H9 (cell line): ENCODE measurements at regions not wholly inside any gene's neighbourhood (a gene's known extent, or its start where the extent isn't known, plus 50 kb on each side); places are given as distances from the start of the nearest gene placed in this dataset.

ENCODE experiments used
- DNase-seq: peaks from one replicate; pipeline ENCODE4 v3.0.0-alpha.2; 2017
- H2AFZ ChIP-seq: one replicate; pipeline ENCODE4 v1.6.1; 2013; ENCODE audit warnings: mild to moderate bottlenecking, low read length, control low read depth, moderate library complexity
- H2AK5ac ChIP-seq: 2 replicates; pipeline ENCODE4 v1.6.1; 2013; ENCODE audit warnings: low read length, control low read depth, mixed read lengths; ENCODE audit not compliant: insufficient read length
- H2BK120ac ChIP-seq: one replicate; pipeline ENCODE4 v1.6.1; 2013; ENCODE audit warnings: low read depth, mild to moderate bottlenecking, low read length, control low read depth, inconsistent platforms; ENCODE audit not compliant: poor library complexity, severe bottlenecking
- H2BK12ac ChIP-seq: 2 replicates; pipeline ENCODE4 v1.6.1; 2013; ENCODE audit warnings: low read length, control low read depth, mixed read lengths, low read depth; ENCODE audit not compliant: insufficient read length
- H2BK15ac ChIP-seq: 2 replicates; pipeline ENCODE4 v1.6.1; 2013; ENCODE audit warnings: low read depth, low read length, control low read depth
- H2BK20ac ChIP-seq: one replicate; pipeline ENCODE4 v1.6.1; 2013; ENCODE audit warnings: low read depth, mild to moderate bottlenecking, low read length, control low read depth, inconsistent platforms; ENCODE audit not compliant: poor library complexity, severe bottlenecking
- H2BK5ac ChIP-seq: 2 replicates; pipeline ENCODE4 v1.6.1; 2013; ENCODE audit warnings: low read length, control low read depth, mixed read lengths; ENCODE audit not compliant: insufficient read length
- H3K14ac ChIP-seq: 2 replicates; pipeline ENCODE4 v1.6.1; 2013; ENCODE audit warnings: low read length, control low read depth; ENCODE audit not compliant: insufficient read depth
- H3K18ac ChIP-seq: 2 replicates; pipeline ENCODE4 v1.6.1; 2013; ENCODE audit warnings: low read depth, mild to moderate bottlenecking, mixed read lengths, low read length, control low read depth; ENCODE audit not compliant: insufficient read length
- H3K23ac ChIP-seq: 2 replicates; pipeline ENCODE4 v1.6.1; 2013; ENCODE audit warnings: low read length, control low read depth, mixed read lengths, low read depth; ENCODE audit not compliant: insufficient read length
- H3K23me2 ChIP-seq: 2 replicates; pipeline ENCODE4 v1.6.1; 2013; ENCODE audit warnings: low read depth, mild to moderate bottlenecking, mixed read lengths, low read length, control low read depth; ENCODE audit not compliant: insufficient read length, poor library complexity, severe bottlenecking
- H3K27ac ChIP-seq: 2 replicates; pipeline ENCODE4 v1.5.1; 2013; ENCODE audit warnings: low read length, control low read depth, mixed read lengths, low read depth; ENCODE audit not compliant: insufficient read length
- H3K27me3 ChIP-seq: 2 replicates; pipeline ENCODE4 v1.6.1; 2013; ENCODE audit warnings: low read length, control low read depth, inconsistent platforms; ENCODE audit not compliant: insufficient read depth
- H3K4ac ChIP-seq: 2 replicates; pipeline ENCODE4 v1.6.1; 2013; ENCODE audit warnings: low read depth, mild to moderate bottlenecking, control low read depth, inconsistent platforms, low read length, moderate library complexity
- H3K4me1 ChIP-seq: 2 replicates; pipeline ENCODE4 v1.6.1; 2013; ENCODE audit warnings: low read length, control low read depth, inconsistent platforms; ENCODE audit not compliant: insufficient read depth
- H3K4me2 ChIP-seq: 2 replicates; pipeline ENCODE4 v1.6.1; 2013; ENCODE audit warnings: low read length, control low read depth, mixed read lengths; ENCODE audit not compliant: insufficient read length, insufficient read depth
- H3K56ac ChIP-seq: 2 replicates; pipeline ENCODE4 v1.6.1; 2013; ENCODE audit warnings: low read depth, mild to moderate bottlenecking, mixed read lengths, low read length, control low read depth; ENCODE audit not compliant: insufficient read length
- H3K79me1 ChIP-seq: 2 replicates; pipeline ENCODE4 v1.6.1; 2013; ENCODE audit warnings: low read depth, mild to moderate bottlenecking, moderate library complexity, low read length, control low read depth, inconsistent platforms; ENCODE audit not compliant: insufficient read depth, poor library complexity, severe bottlenecking
- H3K79me2 ChIP-seq: 2 replicates; pipeline ENCODE4 v1.6.1; 2013; ENCODE audit warnings: low read length, control low read depth, inconsistent platforms; ENCODE audit not compliant: insufficient read depth
- H3K9ac ChIP-seq: 2 replicates; pipeline ENCODE4 v1.6.1; 2013; ENCODE audit warnings: low read length, control low read depth, mixed read lengths; ENCODE audit not compliant: insufficient read length; ENCODE audit errors: extremely low read depth
- H3K9me3 ChIP-seq: one replicate; pipeline ENCODE4 v1.6.1; 2013; ENCODE audit warnings: low read depth, low read length, inconsistent platforms; ENCODE audit not compliant: control insufficient read depth
- H3T11ph ChIP-seq: one replicate; pipeline ENCODE4 v1.6.1; 2013; ENCODE audit warnings: mild to moderate bottlenecking, low read length, control low read depth, inconsistent platforms
- H4K20me1 ChIP-seq: one replicate; pipeline ENCODE4 v1.6.1; 2013; ENCODE audit not compliant: control insufficient read depth, insufficient read length, insufficient read depth
- H4K5ac ChIP-seq: 2 replicates; pipeline ENCODE4 v1.6.1; 2013; ENCODE audit warnings: low read depth, mild to moderate bottlenecking, mixed read lengths, low read length, control low read depth; ENCODE audit not compliant: insufficient read length
- H4K8ac ChIP-seq: replicated peaks from 2 replicates; pipeline ENCODE4 v1.6.1; 2013; ENCODE audit warnings: low read length, control low read depth, mixed read lengths, low read depth; ENCODE audit not compliant: insufficient read length
- H4K91ac ChIP-seq: 2 replicates; pipeline ENCODE4 v1.6.1; 2013; ENCODE audit warnings: low read depth, mild to moderate bottlenecking, moderate library complexity, mixed read lengths, low read length, control low read depth; ENCODE audit not compliant: insufficient read length
- H3K27ac Mint-ChIP-seq, 3 experiments: 2 replicates in 2 of 3; 3 replicates in 1 of 3; pipeline ENCODE4 v1.8.0; 2020 to 2021; ENCODE audit warnings: mixed read lengths in 3 of 3, mild to moderate bottlenecking in 1 of 3, moderate library complexity in 1 of 3
- H3K27me3 Mint-ChIP-seq: 2 replicates; pipeline ENCODE4 v1.8.0; 2021; ENCODE audit warnings: low read depth, mild to moderate bottlenecking, moderate library complexity, mixed read lengths
- H3K36me3 Mint-ChIP-seq, 3 experiments: 2 replicates in 2 of 3; 3 replicates in 1 of 3; pipeline ENCODE4 v1.8.0; 2020 to 2021; ENCODE audit warnings: low read depth in 3 of 3, mixed read lengths in 3 of 3; ENCODE audit not compliant: insufficient read depth in 1 of 3
- H3K4me1 Mint-ChIP-seq, 2 experiments: 2 replicates each; pipeline ENCODE4 v1.8.0; 2020; ENCODE audit warnings: mixed read lengths in 2 of 2
- H3K4me3 Mint-ChIP-seq, 2 experiments: 2 replicates in 1 of 2; 3 replicates in 1 of 2; pipeline ENCODE4 v1.8.0; 2020 to 2021; ENCODE audit warnings: mild to moderate bottlenecking in 2 of 2, mixed read lengths in 2 of 2, moderate library complexity in 1 of 2
- H3K9me3 Mint-ChIP-seq, 2 experiments: 2 replicates in 1 of 2; 3 replicates in 1 of 2; pipeline ENCODE4 v1.8.0; 2020; ENCODE audit warnings: mild to moderate bottlenecking in 2 of 2, mixed read lengths in 2 of 2, moderate library complexity in 1 of 2
- CTCF ChIP-seq: fragments of 200-600 bp; sonication (generic); conservative IDR thresholded peaks from 3 replicates; pipeline ENCODE4 v1.8.0; 2021; ENCODE audit warnings: antibody characterized with exemption, mild to moderate bottlenecking
- WGBS: extraction: QIAGEN DNeasy Blood & Tissue Kit; methylation state at CpG from one replicate; pipeline ENCODE4 v1.1.7; 2013; ENCODE audit warnings: missing lambda C conversion rate, low lambda C conversion rate, mixed read lengths; ENCODE audit not compliant: insufficient read length; ENCODE audit errors: extremely low coverage; 5-methylcytosine and 5-hydroxymethylcytosine counted together

DNA sequence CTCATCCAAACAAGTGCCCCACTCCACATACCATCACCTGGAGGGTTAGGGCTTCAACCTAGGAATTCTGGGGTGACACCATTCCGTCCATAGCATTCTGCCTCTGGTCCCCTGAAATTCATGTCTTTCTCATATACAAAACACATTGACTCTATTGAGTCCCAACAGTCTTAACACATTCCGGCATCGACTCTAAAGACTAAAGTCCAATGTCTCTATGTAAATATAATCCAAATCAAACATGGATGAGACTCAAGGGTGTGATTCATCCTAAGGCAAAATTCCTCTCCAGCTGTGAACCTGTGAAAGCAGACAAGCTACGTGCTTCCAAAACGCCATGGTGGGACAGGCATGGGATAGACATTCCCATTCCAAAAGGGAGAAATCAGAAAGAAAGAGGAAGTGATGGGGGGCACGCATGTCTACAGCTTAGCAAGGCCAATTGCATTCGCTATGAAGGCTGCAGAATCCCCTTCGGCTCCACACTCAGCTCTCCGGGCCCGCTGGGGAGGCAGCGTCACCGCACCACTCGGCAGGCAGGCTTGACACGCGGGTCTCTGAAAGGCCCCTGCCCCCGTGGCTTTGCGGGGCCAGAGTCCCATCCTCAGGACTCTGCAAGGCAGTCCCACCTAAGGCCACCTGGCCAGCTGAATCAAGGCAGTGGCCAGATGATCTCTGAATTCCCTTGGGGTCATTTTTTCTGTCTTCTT lies 53.2 kb downstream of the ADRA2C start:
- Histone ChIP-seq H2BK15ac (no peak overlapping the region), H3K4ac (no peak overlapping the region), H2AFZ (no peak overlapping the region), H2BK5ac (no peak overlapping the region), H3K27ac (no peak overlapping the region), H2BK120ac (no peak overlapping the region), H3K23ac (no peak overlapping the region), H3K4me1 (no peaks in the 10 kb centered on the region), H3K18ac (no peak overlapping the region), H4K8ac (no peak overlapping the region), H3K14ac (no peak overlapping the region), H2AK5ac (no peak overlapping the region), H3T11ph (no peak overlapping the region), H3K23me2 (no peaks in the 10 kb centered on the region), H3K9me3 (no peaks in the 10 kb centered on the region), H3K79me2 (no peaks in the 10 kb centered on the region), H3K4me2 (no peak overlapping the region), H2BK20ac (no peak overlapping the region), H3K9ac (no peak overlapping the region), H3K56ac (no peak overlapping the region), H2BK12ac (no peak overlapping the region), H4K91ac (no peak overlapping the region), H3K27me3 (no peaks in the 10 kb centered on the region), H4K20me1 (no peaks in the 10 kb centered on the region), H4K5ac (no peak overlapping the region), H3K79me1 (no peaks in the 10 kb centered on the region)
- no CpG with 5 or more reads among the region's 17 CpGs for WGBS
- no peak overlapping the region for H3K27ac Mint-ChIP-seq
- peaks cover 32% of the 10 kb centered on the region for H3K27me3 Mint-ChIP-seq
- peaks cover 0 to 2% (median 0%) of the 10 kb centered on the region in 3 experiments; a peak in 1 of 7 replicates for H3K36me3 Mint-ChIP-seq
- H3K4me1 Mint-ChIP-seq = peaks cover 11 to 33% of the 10 kb centered on the region in 2 experiments; a peak in 3 of 4 replicates
- no peak for DNase-seq
- no peak overlapping the region for H3K4me3 Mint-ChIP-seq
- TF ChIP-seq CTCF = no peak
- H3K9me3 Mint-ChIP-seq = peaks cover 0 to 4% of the 10 kb centered on the region in 2 experiments; a peak in 1 of 5 replicates
